Hematopoietic multipotent progenitor cell treated with erythropoietin and hydrocortisone succinate and interleukin-3 and kit ligand, for 17 days (in vitro differentiated cells): ENCODE measurements at regions not wholly inside any gene's neighbourhood (a gene's known extent, or its start where the extent isn't known, plus 50 kb on each side); places are given as distances from the start of the nearest gene placed in this dataset.
"Not testable (repeated sequence)": the region's sequence is repeated elsewhere in the genome, so short reads cannot be mapped to it uniquely, and the experiment has no call there.

ENCODE experiments used
- DNase-seq: peaks from one replicate; pipeline ENCODE4 v3.0.0-alpha.2; 2015; ENCODE audit warnings: low spot score

DNA sequence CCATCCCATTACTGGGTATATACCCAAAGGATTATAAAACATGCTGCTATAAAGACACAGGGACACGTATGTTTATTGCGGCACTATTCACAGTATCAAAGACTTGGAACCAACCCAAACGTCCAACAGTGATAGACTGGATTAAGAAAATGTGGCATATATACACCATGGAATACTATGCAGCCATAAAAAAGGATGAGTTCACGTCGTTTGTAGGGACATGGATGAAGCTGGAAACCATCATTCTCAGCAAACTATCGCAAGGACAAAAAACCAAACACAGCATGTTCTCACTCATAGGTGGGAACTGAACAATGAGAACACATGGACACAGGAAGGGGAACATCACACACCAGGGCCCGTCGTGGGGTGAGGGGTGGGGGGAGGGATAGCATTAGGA lies 106.1 kb downstream of the CHD1L start:
- DNase-seq: not testable (repeated sequence)

DNA sequence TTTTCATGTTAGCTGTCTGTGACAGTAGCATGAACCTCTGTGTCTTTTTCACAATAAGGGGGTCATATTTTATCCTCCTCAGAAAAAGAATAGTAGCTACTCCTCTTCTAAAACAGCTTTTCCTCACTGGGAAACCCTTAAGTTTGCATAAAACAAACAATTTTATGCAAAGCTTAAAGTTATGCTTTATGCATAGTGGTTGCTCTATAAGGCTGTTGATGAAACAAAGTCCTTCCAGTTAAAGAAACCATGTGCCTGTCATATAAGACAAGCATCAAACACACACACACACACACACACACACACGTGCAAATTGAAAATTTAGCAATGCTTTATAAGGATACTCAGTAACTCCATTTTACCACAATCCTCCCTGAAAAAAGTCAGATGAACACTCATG lies 107.0 kb downstream of the CHD1L start:
- DNase-seq: no peak

DNA sequence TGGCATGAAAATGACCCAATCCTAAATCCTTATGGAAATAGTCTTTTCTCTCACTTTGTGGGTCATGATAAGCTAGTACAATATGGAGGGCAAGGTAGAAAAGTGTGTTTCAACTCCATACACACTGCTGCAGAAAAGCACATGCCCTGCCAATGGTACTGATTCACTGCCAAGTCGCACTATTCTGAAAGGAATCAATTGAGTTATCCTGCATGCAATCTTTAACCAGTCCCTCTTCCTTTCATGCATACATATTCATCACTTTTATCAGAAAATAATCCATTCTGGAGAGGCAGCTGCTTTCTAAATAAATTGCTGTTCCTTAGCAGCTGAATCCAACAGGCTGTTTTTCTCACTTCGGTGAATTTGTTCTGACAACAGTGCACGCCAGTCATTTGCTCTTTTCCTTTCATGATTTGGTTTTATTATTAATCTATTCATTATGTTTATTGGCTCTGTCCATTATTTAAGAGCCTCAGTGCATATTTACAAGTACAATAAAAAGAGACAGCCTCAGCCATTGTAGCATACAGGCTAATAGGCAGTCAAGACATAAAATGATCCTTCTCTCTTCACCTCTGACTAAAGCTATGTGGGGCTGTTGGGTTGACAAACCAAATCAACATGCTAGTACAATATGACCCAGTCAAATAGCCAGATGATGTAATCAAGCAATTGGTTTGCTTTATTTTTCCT lies 108.8 kb downstream of the CHD1L start:
- no peak for DNase-seq

- no peak for DNase-seq
Observed at GRCh38 chr1:147377263-147378246, 135.1 kb downstream of the CHD1L start.

- no peak for DNase-seq
Observed at GRCh38 chr1:147379889-147380288, 137.4 kb downstream of the CHD1L start.

GRCh38 chr1:147384804-147385203 lies 142.3 kb downstream of the CHD1L start:
- no peak for DNase-seq

DNA sequence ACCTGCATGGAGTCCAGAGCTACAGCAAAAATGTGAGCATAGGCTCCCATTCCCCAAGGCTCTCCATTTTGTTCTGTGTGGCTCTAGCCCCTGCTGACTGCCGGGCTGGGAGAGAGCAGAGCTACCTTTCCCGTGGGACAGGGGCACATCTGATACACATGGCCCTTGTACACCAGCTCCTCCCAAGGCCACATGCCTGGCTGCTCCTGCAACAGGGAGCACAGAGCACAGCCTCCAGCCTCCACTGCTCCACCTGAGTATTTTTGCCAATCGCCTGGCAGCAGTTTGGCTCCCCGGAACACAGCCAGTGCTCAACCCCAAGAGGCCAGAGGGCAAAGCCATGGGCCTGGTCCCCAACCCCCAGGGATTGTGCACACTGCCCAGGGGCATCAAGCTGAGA lies 146.5 kb downstream of the CHD1L start:
- DNase-seq: no peak

DNA sequence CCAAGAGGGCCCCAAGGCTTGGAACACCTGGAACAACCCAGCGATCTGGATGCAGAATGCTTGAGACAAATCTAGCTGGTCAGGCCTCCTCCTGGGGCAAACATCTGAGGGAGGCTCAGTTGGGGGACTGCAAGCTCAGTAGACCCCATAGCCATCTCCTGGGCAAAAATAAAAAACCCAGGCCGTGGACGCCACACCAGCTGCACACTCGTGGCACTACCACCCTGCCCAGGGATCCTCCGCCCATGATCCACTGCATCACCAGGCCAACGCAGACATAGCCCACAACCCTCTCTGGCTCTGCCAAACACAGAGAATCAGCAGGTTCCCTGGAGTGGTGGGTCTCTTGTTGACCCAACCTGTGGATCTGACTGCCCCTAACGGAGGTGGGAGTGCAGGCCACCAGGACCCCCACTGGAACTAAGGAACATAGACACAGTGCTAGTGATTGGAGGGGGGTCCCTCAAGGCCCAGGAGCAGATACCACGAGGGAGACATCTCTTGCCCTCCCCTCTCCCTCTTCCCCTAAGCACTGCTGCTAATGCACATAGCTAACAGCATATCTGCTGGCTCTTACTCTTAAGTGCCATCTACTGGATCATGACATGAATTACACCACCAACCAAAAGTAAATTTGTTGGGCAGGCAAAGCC lies 147.2 kb downstream of the CHD1L start:
- peak; percentile 16 for DNase-seq

DNA sequence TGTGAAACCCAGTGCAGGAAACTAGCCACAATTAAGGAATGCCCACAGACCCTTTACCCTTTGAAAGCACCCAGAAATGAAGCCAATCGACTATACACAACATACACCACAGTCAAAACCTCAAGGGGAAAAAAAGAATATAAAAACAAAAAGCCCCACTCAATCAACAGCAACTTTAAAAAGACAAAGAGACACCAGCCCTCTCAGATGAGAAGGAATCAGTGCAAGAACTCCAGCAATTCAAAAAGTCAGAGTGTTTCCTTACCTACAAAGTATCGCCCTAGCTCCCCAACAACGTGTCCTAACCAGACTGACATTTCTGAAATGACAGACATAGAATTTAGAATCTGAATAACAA lies 147.7 kb downstream of the CHD1L start:
- no peak for DNase-seq

GRCh38 chr1:147391114-147391513 lies 148.6 kb downstream of the CHD1L start:
- no peak for DNase-seq

DNA sequence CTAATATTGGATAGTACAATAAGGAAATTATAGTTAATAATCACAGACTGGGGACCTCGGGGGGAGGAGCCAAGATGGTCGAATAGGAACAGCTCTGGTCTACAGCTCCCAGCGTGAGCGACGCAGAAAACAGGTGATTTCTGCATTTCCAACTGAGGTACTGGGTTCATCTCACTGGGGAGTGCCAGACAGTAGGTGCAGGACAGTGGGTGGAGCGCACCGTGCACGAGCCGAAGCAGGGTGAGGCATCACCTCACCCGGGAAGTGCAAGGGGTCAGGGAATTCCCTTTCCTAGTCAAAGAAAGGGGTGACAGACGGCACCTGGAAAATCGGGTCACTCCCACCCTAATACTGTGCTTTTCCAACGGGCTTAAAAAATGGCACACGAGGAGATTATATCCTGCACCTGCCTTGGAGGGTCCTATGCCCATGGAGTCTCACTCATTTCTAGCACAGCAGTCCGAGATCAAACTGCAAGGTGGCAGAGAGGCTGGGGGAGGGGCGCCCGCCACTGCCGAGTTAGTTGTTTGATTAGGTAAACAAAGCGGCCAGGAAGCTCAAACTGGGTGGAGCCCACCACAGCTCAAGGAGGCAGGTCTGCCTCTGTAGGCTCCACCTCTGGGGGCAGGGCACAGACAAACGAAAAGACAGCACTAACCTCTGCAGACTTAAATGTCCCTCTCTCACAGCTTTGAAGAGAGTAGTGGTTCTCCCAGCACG lies 138.8 kb upstream of the BCL9 start:
- DNase-seq: not testable (repeated sequence)

- DNase-seq: not testable (repeated sequence)
Observed at GRCh38 chr1:147404344-147404743, 137.0 kb upstream of the BCL9 start.

DNA sequence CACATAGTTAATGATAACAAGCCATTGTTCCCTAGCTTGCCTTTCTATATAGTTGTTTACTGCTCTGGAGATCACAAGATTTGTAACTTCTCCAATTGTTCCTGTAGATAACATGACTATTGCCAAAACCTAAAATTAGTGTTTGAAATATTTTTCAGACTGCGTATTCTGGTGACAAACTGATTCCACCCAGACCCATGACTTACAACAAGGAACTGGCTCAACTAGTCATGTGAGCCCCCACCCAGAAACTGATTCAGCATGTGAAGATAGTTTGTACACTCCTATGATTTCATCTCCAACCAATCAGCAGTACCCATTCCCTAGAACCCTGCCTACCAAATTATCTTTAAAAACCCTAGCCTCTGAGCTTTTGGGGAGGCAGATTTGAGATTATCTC lies 131.4 kb upstream of the BCL9 start:
- DNase-seq: no peak

DNA sequence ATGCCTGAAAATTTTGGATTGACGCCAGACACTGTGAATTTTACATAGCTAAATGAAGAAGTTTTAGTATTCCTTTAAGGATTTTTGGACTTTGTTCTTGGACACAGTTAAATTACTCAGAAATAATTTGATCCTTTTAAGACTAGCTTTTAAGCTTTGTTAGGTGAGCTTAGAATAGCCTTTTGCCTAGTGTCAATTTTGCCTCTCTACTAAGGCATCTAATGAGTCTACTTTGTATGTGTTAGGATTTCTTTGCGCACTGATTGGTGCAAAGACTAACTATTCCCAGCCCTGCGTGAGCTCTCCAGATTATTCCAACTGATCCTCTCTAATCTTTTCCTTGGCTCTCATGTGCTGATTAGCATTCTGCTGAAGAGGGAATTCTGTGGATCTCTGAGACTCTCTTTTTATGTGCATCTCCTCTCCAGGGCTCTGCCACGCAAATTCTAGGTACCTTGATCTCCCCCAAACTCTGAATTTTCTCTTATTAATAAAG lies 128.1 kb upstream of the BCL9 start:
- DNase-seq: no peak

GRCh38 chr1:147414505-147415163 lies 126.7 kb upstream of the BCL9 start:
- no peak for DNase-seq

DNA sequence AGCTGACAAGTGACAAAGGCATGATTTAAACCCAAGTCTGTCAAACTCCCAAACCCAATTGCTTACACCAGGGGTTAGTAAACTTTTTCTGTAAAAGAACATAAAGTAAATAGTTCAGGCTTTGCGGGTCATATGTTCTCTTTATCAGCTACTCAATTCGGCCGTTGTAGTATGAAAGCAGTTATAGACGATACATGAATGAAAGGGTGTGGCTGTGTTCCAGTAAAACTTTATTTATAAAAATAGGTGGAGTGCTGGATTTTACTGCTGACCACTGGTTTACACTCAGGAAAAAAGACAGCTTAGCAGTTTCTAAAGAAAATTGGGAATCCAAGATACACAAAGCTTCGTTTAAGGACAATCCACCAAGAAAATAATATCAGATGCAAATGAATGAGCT lies 124.3 kb upstream of the BCL9 start:
- DNase-seq: no peak

DNA sequence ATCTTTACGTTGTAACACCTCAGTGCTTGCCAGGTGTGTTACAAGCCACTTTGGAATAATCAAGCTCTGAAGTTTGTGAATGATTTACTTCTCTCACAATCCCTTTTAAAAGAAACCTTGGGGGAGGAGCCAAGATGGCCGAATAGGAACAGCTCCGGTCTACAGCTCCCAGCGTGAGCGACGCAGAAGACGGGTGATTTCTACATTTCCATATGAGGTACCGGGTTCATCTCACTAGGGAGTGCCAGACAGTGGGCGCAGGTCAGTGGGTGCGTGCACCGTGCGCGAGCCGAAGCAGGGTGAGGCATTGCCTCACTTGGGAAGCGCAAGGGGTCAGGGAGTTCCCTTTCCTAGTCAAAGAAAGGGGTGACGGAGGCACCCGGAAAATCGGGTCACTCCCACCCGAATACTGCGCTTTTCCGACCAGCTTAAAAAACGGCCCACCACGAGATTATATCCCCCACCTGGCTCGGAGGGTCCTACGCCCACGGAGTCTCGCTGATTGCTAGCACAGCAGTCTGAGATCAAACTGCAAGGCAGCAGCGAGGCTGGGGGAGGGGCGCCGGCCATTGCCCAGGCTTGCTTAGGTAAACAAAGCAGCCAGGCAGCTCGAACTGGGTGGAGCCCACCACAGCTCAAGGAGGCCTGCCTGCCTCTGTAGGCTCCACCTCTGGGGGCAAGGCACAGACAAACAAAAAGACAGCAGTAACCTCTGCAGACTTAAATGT lies 118.0 kb upstream of the BCL9 start:
- not testable (repeated sequence) for DNase-seq

DNA sequence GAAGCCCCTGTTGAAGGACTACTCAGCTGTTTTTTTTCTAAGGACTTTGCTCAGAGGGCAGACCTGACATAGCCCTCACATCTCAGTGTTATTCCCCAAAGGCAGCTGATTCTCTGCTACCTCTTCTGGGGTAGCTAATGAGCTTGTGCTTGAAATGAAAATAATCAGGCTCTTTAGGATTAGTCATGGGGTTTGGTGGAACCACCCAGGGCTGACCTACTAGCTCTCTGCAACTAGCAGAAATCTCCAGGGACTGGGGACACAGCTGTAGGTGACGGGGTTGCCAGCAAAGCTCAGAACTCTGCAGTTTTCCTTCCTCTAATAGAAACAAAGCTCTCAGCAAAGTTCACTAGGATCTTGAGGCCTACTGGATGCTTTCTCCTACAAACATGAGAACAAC lies 106.4 kb upstream of the BCL9 start:
- DNase-seq: no peak

- DNase-seq: no peak
Observed at GRCh38 chr1:147444381-147444780, 96.9 kb upstream of the BCL9 start.

DNA sequence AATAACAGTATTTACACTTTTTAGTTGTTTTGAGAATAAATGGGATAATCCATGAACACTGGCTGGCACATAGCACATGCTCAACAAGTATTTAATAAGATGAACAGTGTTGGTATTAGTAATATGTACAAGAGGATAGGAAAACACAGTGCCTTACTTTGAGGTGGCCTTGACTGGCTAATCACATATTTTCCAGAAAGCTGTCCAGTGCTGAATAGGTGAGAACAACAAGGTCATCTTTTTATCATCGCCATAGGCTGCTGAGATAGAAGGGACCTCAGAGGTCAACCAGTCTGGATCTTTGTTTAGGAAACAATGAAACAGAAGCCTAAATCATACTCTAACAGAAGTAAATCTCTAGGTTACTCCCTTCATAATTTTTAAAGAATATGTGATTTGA lies 89.7 kb upstream of the BCL9 start:
- no peak for DNase-seq

GRCh38 chr1:147452809-147453208 lies 88.5 kb upstream of the BCL9 start:
- no peak for DNase-seq
